NCI-H2196 treated with DMSO at 0.1 percent for 48 hours (cell line): ENCODE measurements at regions not wholly inside any gene's neighbourhood (a gene's known extent, or its start where the extent isn't known, plus 50 kb on each side); places are given as distances from the start of the nearest gene placed in this dataset.

Experiments
- DNase-seq: peaks from one replicate; lab custom pipeline; 2025; ENCODE audit not compliant: unreplicated experiment; lab: John Stamatoyannopoulos, UW

GRCh38 chr19:32223595-32224370, 121.6 kb upstream of the ZNF507 start:
- DNase-seq: no peak

- DNase-seq: peak; percentile 25
Observed at GRCh38 chr19:32224371-32225244, 120.8 kb upstream of the ZNF507 start.

GRCh38 chr19:32227561-32228165, 117.7 kb upstream of the ZNF507 start:
- DNase-seq: no peak

GRCh38 chr19:32230441-32230840, 115.0 kb upstream of the ZNF507 start:
- DNase-seq: no peak

- no peak for DNase-seq
Observed at GRCh38 chr19:32231020-32231419, 114.4 kb upstream of the ZNF507 start.

- no peak for DNase-seq
Observed at GRCh38 chr19:32231691-32232090, 113.7 kb upstream of the ZNF507 start.

- no peak for DNase-seq
Observed at GRCh38 chr19:32232449-32232848, 113.0 kb upstream of the ZNF507 start.

GRCh38 chr19:32233091-32233490, 112.3 kb upstream of the ZNF507 start:
- no peak for DNase-seq

GRCh38 chr19:32233885-32234284, 111.5 kb upstream of the ZNF507 start:
- no peak for DNase-seq

GRCh38 chr19:32234663-32235217, 110.7 kb upstream of the ZNF507 start:
- no peak for DNase-seq

- DNase-seq: no peak
Observed at GRCh38 chr19:32238076-32238475, 107.3 kb upstream of the ZNF507 start.

GRCh38 chr19:32240316-32240715, 105.1 kb upstream of the ZNF507 start:
- no peak for DNase-seq

GRCh38 chr19:32241306-32241705, 104.1 kb upstream of the ZNF507 start:
- DNase-seq: no peak

GRCh38 chr19:32241932-32242710, 103.3 kb upstream of the ZNF507 start:
- no peak for DNase-seq

GRCh38 chr19:32246006-32246405, 99.4 kb upstream of the ZNF507 start:
- no peak for DNase-seq

- DNase-seq: no peak
Observed at GRCh38 chr19:32251634-32252332, 93.6 kb upstream of the ZNF507 start.

- DNase-seq: no peak
Observed at GRCh38 chr19:32252333-32252669, 93.1 kb upstream of the ZNF507 start.

GRCh38 chr19:32253683-32254508, 91.5 kb upstream of the ZNF507 start:
- no peak for DNase-seq

GRCh38 chr19:32254509-32254890, 90.9 kb upstream of the ZNF507 start:
- no peak for DNase-seq
